Activated CD4-positive, alpha-beta memory T cell treated with anti-CD3 and anti-CD28 coated beads, Interleukin-2, amount 10 ng/mL, durations not matched to agents 7 days and 5 days (primary cell): ENCODE measurements at regions not wholly inside any gene's neighbourhood (a gene's known extent, or its start where the extent isn't known, plus 50 kb on each side); places are given as distances from the start of the nearest gene placed in this dataset.
"Not testable (repeated sequence)": the region's sequence is repeated elsewhere in the genome, so short reads cannot be mapped to it uniquely, and the experiment has no call there.

Experiments
- CTCF ChIA-PET: fragments of 350-600 bp; sonication (Branson Sonifier 250); formaldehyde crosslinking; loops from one replicate; lab custom pipeline; 2021; ENCODE audit warnings: antibody characterized with exemption, inconsistent platforms; lab: Charles Lee
- POLR2A ChIA-PET: fragments of 350-600 bp; sonication (Branson Sonifier 250); formaldehyde crosslinking; loops from one replicate; lab custom pipeline; 2021; ENCODE audit warnings: antibody characterized with exemption; lab: Charles Lee
- DNase-seq: peaks from one replicate; pipeline ENCODE4 v3.0.0-alpha.2; 2020
- H3K27ac Mint-ChIP-seq: one replicate; pipeline ENCODE4 v1.8.0; 2021; ENCODE audit warnings: mild to moderate bottlenecking, mixed read lengths
- H3K27me3 Mint-ChIP-seq: one replicate; pipeline ENCODE4 v1.8.0; 2021; ENCODE audit warnings: mixed read lengths
- H3K36me3 Mint-ChIP-seq: one replicate; pipeline ENCODE4 v1.8.0; 2021; ENCODE audit warnings: low read depth, mixed read lengths
- H3K4me1 Mint-ChIP-seq: one replicate; pipeline ENCODE4 v1.8.0; 2021; ENCODE audit warnings: mixed read lengths
- H3K4me3 Mint-ChIP-seq: one replicate; pipeline ENCODE4 v1.8.0; 2021; ENCODE audit warnings: mild to moderate bottlenecking, mixed read lengths
- H3K9me3 Mint-ChIP-seq: one replicate; pipeline ENCODE4 v1.8.0; 2021; ENCODE audit warnings: mixed read lengths

DNA sequence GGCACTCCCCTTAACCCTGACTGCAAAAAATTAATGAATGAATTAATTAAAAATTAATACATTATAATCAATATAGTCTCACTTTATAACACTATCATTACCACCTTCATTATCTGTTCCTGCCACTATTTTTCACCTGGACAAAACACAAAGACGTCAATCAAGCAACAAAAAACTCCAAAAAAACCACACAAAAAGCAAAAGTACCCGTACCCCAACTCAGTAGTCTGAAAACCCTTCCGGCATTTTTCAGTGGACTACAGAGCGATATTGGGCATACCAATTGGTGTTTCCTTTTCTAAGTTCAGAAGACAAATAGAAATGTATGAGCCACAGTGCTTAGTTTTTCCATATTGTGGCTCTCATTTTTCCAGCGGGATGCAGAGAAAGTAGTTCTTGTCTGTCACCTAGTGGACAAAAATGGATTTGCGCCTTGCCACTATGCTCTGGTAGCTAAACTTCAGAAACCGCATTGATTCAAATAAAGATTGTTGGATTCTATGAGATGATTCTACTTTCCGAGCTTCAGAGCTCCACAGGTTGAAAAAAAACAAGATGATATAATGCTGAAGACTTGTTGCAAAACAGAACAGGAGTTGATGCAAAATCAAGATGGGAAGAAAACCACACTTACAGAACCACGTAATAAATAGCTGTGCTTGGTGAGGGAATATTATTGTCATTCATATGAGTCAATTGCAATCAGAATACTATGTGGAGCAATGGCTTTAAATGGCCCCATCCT, 50.6 kb upstream of the ITGB1 start:
- peak; percentile 70 for DNase-seq
- POLR2A ChIA-PET: interaction anchor here (0.6 to 3.5 kb wide), 16 partner anchors 27 to 630 kb away, joined by 3 to 34 read pairs (median 5); no protein-coding TSS in a partner anchor
- Mint-ChIP-seq H3K27me3 (no peaks in the 10 kb centered on the region), H3K4me1 (peaks cover 53% of the 10 kb centered on the region), H3K9me3 (no peaks in the 10 kb centered on the region), H3K36me3 (no peaks in the 10 kb centered on the region), H3K27ac (peak overlapping the region; percentile 78), H3K4me3 (peak overlapping the region; percentile 51)
- CTCF ChIA-PET: interaction anchor here (0.6 to 7.0 kb wide), 45 partner anchors 9 to 642 kb away, joined by 3 to 63 read pairs (median 3); partner anchors contain the start of gene CCDC7

DNA sequence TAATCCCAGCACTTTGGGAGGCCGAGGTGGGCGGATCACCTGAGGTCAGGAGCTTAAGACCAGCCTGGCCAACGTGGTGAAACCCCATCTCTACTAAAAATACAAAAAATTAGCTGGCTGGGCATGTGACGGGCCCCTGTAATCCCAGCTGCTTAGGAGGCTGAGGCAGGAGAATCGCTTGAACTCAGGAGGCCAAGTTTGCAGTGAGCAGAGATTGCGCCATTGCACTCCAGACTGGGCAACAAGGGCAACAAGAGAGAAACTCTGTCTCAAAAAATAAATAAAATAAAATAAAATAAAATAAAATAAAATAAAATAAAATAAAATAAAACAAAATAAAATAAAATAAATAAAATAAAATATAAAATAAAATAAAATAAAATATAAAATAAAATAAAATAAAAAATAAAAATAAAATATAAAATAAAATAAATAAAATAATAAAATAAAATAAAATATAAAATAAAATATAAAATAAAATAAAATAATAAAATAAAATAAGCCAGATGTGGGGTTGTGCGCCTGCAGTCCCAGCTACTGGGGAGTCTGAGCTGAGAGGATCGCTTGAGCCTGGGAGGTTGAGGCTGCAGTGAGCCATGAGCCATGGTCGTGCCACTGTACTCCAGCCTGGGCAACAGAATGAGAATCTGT, 49.8 kb upstream of the ITGB1 start:
- peaks cover 55% of the 10 kb centered on the region for H3K4me1 Mint-ChIP-seq
- not testable (repeated sequence) for DNase-seq, H3K27ac Mint-ChIP-seq, H3K36me3 Mint-ChIP-seq, H3K9me3 Mint-ChIP-seq, H3K4me3 Mint-ChIP-seq, H3K27me3 Mint-ChIP-seq
- ChIA-PET CTCF (interaction anchor here (1.2 to 7.0 kb wide), 4 partner anchors 11 to 146 kb away, joined by 3 to 63 read pairs (median 20); no protein-coding TSS in a partner anchor), POLR2A (interaction anchor here (1.1 kb wide), 1 partner anchor 48 kb away, joined by 4 read pairs; no protein-coding TSS in a partner anchor)
